HG03575 (cell line): ENCODE measurements at regions not wholly inside any gene's neighbourhood (a gene's known extent, or its start where the extent isn't known, plus 50 kb on each side); places are given as distances from the start of the nearest gene placed in this dataset.
"Not testable (repeated sequence)": the region's sequence is repeated elsewhere in the genome, so short reads cannot be mapped to it uniquely, and the experiment has no call there.

Experiments used
- ATAC-seq: cut with Tn5 transposase; IDR thresholded peaks from one replicate; pipeline ENCODE4 v1.9.1; 2021; ENCODE audit not compliant: unreplicated experiment, insufficient number of reproducible peaks, low FRiP score; ENCODE audit errors: extremely low read depth

- ATAC-seq: no peak
These were observed 211.0 kb upstream of the AKR1E2 start for GRCh38 chr10:4615042-4615441.

- ATAC-seq: no peak
These were observed 216.8 kb upstream of the AKR1E2 start for GRCh38 chr10:4609251-4609650.

- ATAC-seq: no peak
These were observed 218.3 kb upstream of the AKR1E2 start for GRCh38 chr10:4607681-4608080.

GRCh38 chr10:4606856-4607636, 219.0 kb upstream of the AKR1E2 start:
- no peak for ATAC-seq

- ATAC-seq: no peak
These were observed 223.1 kb upstream of the AKR1E2 start for GRCh38 chr10:4602764-4603491.

GRCh38 chr10:4599471-4599870, 226.5 kb upstream of the AKR1E2 start:
- ATAC-seq: no peak

GRCh38 chr10:4597898-4598297, 228.1 kb upstream of the AKR1E2 start:
- not testable (repeated sequence) for ATAC-seq

GRCh38 chr10:4596951-4597350, 229.1 kb upstream of the AKR1E2 start:
- ATAC-seq: no peak

GRCh38 chr10:4595719-4596319, 230.2 kb upstream of the AKR1E2 start:
- no peak for ATAC-seq

GRCh38 chr10:4590807-4591206, 235.2 kb upstream of the AKR1E2 start:
- no peak for ATAC-seq

- ATAC-seq: no peak
These were observed 237.2 kb upstream of the AKR1E2 start for GRCh38 chr10:4588824-4589223.

- no peak for ATAC-seq
These were observed 238.5 kb upstream of the AKR1E2 start for GRCh38 chr10:4587466-4587865.

GRCh38 chr10:4586776-4587175, 239.2 kb upstream of the AKR1E2 start:
- ATAC-seq: no peak

- no peak for ATAC-seq
These were observed 244.1 kb upstream of the AKR1E2 start for GRCh38 chr10:4581929-4582328.

- no peak for ATAC-seq
These were observed 246.2 kb upstream of the AKR1E2 start for GRCh38 chr10:4579844-4580243.

- no peak for ATAC-seq
These were observed 249.8 kb upstream of the AKR1E2 start for GRCh38 chr10:4576206-4576605.

- no peak for ATAC-seq
These were observed 256.9 kb upstream of the AKR1E2 start for GRCh38 chr10:4569151-4569550.

- no peak for ATAC-seq
These were observed 257.3 kb upstream of the AKR1E2 start for GRCh38 chr10:4568731-4569130.

- no peak for ATAC-seq
These were observed 257.9 kb upstream of the AKR1E2 start for GRCh38 chr10:4568086-4568485.

GRCh38 chr10:4567637-4568036, 258.4 kb upstream of the AKR1E2 start:
- no peak for ATAC-seq
